Choroid plexus epithelial cell (primary cell): ENCODE measurements at regions not wholly inside any gene's neighbourhood (a gene's known extent, or its start where the extent isn't known, plus 50 kb on each side); places are given as distances from the start of the nearest gene placed in this dataset.
"Not testable (repeated sequence)": the region's sequence is repeated elsewhere in the genome, so short reads cannot be mapped to it uniquely, and the experiment has no call there.

Experiments
- DNase-seq: peaks from one replicate; pipeline ENCODE4 v3.0.0-alpha.2; 2010; ENCODE audit warnings: low read depth
- H3K4me3 ChIP-seq: 2 replicates; pipeline ENCODE4 v1.5.1; 2011; ENCODE audit warnings: low read depth, mild to moderate bottlenecking, control low read depth, low read length, moderate library complexity
- TF ChIP-seq, protein P1 (sequence below): conservative IDR thresholded peaks from 2 replicates; pipeline ENCODE4 v1.5.1; 2011; ENCODE audit warnings: low read depth, mild to moderate bottlenecking, control low read depth, inconsistent platforms, low read length, moderate library complexity

DNA sequence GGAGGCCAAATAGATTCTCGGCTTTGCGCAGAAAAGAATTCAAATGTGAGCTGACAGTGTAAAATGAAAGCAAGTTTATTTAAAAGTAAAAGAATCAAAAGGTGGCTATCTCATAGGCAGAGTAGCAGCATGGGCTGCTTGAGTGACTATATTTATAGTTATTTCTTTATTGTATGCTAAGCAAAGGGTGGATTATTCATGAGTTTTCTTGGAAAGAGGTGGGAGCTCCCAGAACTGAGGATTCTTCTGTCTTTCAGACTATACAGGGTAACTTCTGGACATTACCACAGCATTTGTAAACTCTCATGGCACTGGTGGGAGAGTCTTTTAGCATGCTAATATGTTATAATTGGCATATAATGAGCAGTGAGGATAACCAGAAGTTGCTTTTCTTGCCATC, 659.9 kb downstream of the RWDD3 start:
- TF ChIP-seq, protein P1, sequence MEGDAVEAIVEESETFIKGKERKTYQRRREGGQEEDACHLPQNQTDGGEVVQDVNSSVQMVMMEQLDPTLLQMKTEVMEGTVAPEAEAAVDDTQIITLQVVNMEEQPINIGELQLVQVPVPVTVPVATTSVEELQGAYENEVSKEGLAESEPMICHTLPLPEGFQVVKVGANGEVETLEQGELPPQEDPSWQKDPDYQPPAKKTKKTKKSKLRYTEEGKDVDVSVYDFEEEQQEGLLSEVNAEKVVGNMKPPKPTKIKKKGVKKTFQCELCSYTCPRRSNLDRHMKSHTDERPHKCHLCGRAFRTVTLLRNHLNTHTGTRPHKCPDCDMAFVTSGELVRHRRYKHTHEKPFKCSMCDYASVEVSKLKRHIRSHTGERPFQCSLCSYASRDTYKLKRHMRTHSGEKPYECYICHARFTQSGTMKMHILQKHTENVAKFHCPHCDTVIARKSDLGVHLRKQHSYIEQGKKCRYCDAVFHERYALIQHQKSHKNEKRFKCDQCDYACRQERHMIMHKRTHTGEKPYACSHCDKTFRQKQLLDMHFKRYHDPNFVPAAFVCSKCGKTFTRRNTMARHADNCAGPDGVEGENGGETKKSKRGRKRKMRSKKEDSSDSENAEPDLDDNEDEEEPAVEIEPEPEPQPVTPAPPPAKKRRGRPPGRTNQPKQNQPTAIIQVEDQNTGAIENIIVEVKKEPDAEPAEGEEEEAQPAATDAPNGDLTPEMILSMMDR, result no peak
- no peak overlapping the region for H3K4me3 ChIP-seq
- no peak for DNase-seq

DNA sequence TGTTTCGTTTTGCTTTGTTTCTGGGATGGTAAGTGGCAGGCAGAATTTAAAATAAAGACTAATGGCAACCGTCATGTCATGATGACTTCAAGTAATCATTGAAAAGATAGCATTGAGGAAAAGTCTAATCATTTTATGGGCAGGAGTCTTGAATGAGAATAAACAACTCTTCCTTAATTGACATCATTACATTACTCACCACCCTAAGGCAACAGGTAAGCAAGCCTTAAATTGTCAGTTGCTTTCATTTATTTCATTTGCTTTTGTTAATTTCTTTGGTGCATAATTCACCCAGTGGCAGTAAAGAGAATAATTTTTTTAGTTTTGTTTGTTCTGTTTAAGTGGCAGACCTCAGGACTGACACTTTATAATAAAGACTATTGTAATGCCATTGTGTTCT, 669.0 kb downstream of the RWDD3 start:
- TF ChIP-seq, protein P1, result no peak
- no peak overlapping the region for H3K4me3 ChIP-seq
- DNase-seq, result no peak

DNA sequence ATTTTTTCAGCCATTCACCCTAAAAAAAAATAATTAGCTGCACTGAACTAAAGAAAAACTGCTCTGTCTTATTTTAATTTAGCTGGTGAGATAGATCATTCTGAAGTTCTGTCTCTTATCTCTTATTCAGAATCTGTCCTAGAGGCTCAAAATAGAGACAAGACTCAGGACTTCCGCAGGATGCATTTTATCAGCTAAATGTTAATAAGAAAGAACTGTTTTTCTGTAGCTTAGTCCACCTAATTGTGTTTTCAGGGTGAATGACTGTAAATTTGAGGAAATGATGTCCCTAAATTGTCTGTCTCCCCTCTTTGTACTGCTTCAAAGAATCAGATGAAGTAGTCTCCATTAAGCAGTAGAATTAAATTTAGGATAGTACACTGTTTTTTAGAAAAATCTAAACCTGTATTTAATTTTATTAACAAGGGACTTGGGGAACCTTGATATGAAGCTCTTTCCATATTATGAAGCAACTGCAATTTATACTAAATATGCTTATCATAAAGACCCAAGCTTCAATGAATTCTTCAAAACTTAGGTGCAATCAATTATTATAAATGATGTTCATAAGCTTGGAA, 671.9 kb downstream of the RWDD3 start:
- TF ChIP-seq, protein P1, result no peak
- DNase-seq, result no peak
- no peak overlapping the region for H3K4me3 ChIP-seq

DNA sequence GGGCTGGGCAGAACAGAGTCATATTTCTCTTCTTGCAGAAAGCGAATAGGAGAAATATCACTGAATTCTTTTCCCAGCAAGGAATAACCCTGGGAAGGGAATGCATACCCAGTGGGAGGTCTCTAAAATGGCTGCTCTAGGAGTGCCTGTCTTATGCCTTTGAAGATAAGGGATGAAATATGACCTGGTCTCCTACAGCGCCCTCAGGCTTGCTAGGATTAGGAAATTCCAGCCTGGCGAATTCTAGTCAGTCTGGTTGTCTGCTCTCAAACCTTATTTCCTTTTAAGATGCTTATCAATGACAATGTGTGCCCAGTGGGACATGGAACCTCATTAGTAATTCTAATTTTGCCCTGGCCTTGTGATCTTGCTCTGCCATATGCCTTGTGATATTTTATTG, 677.7 kb downstream of the RWDD3 start:
- not testable (repeated sequence) for DNase-seq, H3K4me3 ChIP-seq

DNA sequence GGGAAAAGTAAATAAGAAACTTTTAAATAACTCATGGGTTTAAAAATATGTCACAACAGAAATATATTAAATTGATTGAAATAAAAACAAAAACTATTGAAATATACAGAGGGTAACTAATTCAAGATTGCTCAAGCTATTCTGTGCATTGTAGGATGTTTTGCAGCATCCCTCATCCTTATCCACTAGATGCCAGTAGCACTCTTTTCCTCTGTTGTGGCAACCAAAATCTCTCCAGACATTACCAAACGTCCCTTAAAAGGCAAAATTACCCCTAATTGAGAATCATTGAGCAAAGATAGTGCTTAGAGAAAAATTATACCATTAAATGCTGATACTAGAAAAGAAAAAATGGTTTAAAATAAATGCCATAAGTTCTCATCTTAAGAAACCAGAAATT, 682.6 kb downstream of the RWDD3 start:
- peak; percentile 39 for DNase-seq
- TF ChIP-seq, protein P1, result peak; percentile 58
- no peak overlapping the region for H3K4me3 ChIP-seq

DNA sequence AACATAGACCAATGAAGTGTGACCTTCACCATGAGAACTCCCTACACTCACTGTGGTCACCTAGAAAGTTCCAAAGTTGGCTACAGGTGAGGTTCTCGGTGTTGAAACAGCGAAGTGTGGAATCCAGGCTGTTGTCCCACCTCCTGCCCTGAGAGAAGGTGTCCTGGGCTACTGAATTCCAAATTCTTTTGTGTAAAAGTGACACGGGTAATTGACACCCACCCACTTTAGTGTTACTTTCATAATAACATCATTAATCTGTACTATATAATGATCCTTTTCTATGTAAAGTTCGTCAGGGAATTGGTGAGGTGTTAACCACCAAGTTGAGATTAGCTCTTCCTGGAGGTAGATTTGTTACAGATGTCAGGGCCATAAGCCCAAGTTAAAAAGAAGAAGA, 690.7 kb downstream of the RWDD3 start:
- TF ChIP-seq, protein P1, result no peak
- H3K4me3 ChIP-seq, result no peak overlapping the region

DNA sequence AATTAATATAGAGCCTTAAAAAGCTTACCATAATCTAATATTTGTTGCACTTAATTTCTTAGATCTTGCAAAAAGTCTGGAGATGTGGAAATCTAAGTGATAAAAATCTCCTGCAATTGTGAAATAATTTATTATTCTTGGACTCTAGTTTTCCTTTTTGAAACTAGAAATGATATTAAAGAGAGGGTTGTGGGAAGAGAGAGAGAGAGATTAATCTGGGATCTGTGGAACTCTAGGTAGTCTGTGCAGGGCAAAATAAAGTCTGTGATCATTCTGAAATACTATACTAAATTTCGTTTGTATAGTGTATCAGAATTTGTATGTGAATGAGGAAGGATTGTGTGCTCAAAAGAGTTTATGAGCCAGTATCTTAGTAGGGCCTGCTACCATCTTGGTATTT, 692.3 kb downstream of the RWDD3 start:
- no peak for DNase-seq
- no peak overlapping the region for H3K4me3 ChIP-seq
- TF ChIP-seq, protein P1, result no peak

More for the DNA sequence above, 690.7 kb downstream of the RWDD3 start:
- no peak for DNase-seq
